GM19324 (cell line): ENCODE measurements at regions not wholly inside any gene's neighbourhood (a gene's known extent, or its start where the extent isn't known, plus 50 kb on each side); places are given as distances from the start of the nearest gene placed in this dataset.
"Not testable (repeated sequence)": the region's sequence is repeated elsewhere in the genome, so short reads cannot be mapped to it uniquely, and the experiment has no call there.

Experiments used
- ATAC-seq: cut with Tn5 transposase; IDR thresholded peaks from one replicate; pipeline ENCODE4 v1.9.1; 2021; ENCODE audit warnings: mild to moderate bottlenecking, moderate library complexity; ENCODE audit not compliant: unreplicated experiment, low FRiP score

- no peak for ATAC-seq
Observed at GRCh38 chr5:131107128-131107527, 57.9 kb downstream of the HINT1 start.

- ATAC-seq, result no peak
Observed at GRCh38 chr5:131104169-131104808, 60.8 kb downstream of the HINT1 start.

- no peak for ATAC-seq
Observed at GRCh38 chr5:131096774-131097710, 68.0 kb downstream of the HINT1 start.

DNA sequence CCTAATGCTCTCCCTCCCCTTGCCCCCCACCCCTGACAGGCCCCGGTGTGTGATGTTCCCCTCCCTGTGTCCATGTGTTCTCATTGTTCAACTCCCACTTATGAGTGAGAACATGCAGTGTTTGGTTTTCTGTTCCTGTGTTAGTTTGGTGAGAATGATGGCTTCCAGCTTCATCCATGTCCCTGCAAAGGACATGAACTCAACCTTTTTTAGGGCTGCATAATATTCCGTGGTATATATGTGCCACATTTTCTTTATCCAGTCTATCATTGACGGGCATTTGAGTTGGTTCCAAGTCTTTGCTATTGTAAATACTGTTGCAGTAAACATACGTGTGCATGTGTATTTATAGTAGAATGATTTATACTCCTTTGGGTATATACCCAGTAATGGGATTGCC lies 69.5 kb downstream of the HINT1 start:
- not testable (repeated sequence) for ATAC-seq

DNA sequence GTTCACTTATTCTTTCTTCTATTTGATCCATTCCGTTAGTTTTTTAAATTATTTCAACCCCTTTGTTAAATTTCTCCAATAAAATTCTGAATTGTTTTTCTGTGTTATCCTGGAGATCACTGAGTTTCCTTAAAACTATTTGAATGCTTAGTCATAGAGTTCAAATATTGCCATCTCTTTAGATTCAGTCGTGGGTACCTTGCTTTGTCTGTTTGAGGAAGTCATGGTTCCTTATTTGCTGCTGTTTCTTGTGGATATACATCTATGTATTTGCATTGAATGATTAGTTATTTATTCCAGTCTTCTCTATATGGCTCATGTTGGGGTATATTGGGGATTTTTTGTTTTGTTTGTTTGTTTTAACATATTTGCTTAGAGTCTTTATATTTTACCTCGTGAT lies 80.6 kb downstream of the HINT1 start:
- ATAC-seq, result no peak

DNA sequence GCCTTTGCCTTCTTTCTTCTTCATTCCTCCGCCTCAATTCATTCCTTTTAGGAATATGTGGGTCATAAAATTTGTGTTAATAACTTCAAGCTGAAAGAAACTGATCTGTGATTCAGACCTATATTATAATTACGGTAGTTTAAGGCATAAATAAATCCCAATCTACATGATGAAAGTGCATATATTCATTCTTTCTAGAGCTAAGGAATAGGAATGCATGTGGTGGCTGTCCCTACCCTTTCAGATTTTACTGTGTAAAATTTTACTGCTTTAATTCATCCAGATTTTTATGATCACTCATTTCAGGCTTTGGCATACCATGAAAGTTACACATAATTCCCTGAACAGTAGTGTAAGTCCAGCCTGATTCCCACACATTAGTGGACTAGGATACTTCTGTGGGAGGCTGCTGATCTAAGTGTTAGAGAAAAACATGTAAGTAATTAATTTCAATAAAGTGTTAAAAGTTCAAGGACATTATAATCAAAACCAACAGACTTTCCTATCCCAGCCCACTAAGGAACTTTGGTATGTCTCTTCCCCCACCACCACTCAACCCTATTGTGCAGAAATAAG lies 83.1 kb downstream of the HINT1 start:
- ATAC-seq, result no peak

DNA sequence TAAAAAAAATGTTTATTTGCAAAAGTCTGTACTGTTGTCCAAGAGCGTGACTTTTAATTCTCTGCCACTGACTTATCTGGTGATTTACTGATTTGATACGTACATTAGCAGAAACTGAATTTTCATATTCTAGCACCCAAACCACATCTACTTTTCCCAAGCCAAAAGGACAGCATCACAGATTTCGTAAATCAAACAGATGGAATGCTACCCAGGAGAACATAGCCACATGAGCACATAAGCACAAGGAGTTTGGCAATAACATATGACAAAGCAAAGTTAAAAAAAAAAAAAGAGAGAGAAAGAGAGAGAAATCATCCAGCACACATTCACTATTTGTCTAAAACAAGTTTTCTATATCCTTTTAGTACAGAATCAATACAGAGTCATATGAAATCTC lies 83.7 kb downstream of the HINT1 start:
- ATAC-seq, result no peak

DNA sequence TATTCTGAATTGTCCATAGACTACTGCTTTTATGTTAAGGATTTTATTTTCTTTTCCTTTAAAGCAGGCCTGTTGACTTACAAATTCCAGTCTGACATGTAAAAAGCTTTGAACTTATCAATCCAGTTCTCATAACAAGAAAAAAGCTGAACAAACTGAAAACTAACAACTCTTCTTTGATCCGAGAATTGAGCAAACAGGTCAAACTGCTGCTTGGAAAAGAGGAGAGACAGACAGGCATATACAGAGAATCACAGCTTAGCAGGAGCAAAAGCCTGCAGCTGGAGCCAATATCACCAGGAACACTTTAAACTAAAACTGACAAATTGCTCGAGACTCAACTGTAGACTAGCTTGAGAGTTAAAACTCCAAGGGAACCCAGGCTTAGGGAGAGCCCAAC lies 85.8 kb downstream of the HINT1 start:
- no peak for ATAC-seq

GRCh38 chr5:131068893-131069643 lies 96.0 kb downstream of the HINT1 start:
- ATAC-seq, result peak; percentile 88

- no peak for ATAC-seq
Observed at GRCh38 chr5:131068076-131068475, 97.0 kb downstream of the HINT1 start.

- ATAC-seq, result no peak
Observed at GRCh38 chr5:131067636-131068035, 97.4 kb downstream of the HINT1 start.

DNA sequence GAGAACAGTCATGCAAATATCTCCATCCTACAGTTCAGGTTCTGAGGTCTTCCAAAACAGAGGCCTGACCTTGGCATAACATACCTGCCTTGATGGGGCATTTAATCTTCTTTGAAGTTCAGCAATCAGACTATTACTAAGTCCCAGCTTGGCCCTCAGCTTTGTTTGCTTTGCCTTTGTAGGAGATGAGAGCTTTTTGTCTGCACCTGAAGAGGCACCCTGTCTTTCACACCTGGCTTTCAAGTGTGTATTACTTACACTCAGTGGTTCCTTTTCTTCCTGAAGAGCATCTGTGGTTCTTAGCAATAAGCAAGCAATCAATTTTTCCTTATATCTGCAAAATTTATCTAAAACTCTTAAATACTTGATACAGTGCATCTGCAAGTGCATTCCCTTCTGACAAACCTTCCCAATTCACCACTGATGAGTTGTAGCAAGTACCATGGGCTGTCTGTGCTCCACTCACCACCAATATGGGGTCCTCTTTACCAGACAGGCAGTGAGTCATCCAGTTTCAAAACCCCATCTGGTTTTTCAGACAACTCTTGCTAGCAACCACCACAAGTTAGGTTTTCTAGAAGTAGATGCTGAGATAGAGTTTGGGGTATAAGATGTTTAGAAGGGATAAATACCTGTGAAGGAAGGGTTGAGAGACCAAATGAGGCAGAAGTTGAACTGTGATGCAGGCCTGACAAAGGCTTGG lies 100.2 kb downstream of the HINT1 start:
- ATAC-seq, result no peak

DNA sequence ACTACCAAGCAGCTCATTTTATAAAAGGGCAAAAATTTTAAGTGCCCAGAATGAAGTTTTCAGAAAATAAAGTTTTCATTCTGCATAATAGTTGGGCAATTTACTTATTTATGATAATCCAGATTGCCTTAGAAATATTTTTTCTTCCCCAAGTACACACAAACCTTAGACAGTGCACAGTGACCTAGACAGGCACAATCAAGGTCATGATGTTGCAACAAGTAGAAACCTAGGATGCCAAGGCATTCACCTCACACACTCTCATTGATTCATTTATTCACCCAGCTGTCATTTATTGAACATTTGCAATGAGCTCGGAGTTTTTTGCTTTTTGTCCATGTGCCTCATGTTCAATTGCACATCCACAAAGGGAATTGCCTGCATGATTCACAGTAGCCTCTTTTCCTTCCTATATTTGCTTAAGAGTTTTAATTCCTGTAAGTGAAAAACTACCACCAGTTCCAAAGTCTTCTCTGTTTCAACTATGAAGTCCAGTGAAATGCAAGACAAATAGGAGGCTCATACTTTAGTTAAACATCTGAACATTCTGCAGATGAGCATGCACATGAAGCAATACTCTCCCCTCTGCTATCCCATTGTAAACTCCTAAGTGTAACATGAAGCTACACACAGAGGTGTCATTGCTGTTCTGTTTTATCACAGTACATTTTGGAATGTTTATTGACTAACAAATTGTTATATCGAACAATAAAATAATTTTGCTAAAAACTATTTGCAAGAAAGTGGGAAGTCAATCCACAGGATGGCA lies 122.9 kb downstream of the HINT1 start:
- no peak for ATAC-seq

DNA sequence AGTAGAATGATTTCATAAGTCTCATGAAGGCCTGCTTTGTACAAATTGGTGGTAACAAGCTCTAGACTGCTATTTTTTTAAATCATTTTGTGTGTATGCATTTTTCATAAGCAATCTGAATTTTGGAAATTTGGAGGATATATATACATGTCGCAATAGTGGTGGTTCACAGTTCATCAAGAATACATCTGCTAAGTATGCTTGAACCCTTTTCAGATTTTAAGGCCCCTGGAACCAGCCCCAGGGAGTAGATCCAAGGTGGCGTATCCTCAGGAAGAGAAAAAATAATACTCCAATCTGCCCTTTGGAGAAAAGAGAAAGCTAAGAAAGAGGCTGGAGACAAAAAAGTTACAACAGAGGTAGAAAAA lies 141.6 kb downstream of the HINT1 start:
- no peak for ATAC-seq

- no peak for ATAC-seq
Observed at GRCh38 chr5:131022811-131023497, 142.1 kb downstream of the HINT1 start.

DNA sequence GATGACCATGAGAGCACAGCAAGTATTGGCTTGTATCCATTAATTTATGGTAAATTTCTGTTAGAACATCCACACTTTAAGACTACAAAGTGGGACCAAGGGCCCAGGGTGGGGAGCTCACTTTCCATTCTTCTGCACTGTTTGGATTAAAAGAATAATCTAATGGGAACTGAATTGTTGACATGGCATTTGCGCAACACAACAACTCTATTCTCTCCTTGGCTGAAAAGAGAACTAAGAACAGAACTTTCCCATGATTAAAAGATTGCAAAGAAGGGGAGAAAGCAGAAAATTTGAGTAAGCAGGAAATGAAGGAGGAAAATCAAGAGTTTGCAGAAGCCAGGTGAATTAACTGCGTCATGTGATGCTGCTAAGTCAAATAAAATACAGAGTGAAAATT lies 143.4 kb downstream of the HINT1 start:
- no peak for ATAC-seq

GRCh38 chr5:131019601-131020315 lies 145.3 kb downstream of the HINT1 start:
- ATAC-seq, result no peak

- no peak for ATAC-seq
Observed at GRCh38 chr5:131019111-131019510, 145.9 kb downstream of the HINT1 start.
